MM.1S (cell line): ENCODE measurements at regions not wholly inside any gene's neighbourhood (a gene's known extent, or its start where the extent isn't known, plus 50 kb on each side); places are given as distances from the start of the nearest gene placed in this dataset.

Experiments
- CTCF ChIP-seq: fragments of 300-600 bp; sonication (generic); IDR thresholded peaks from 2 replicates; pipeline ENCODE4 v1.5.1; 2016; ENCODE audit warnings: antibody characterized with exemption, low read length, mixed read lengths
- EZH2 ChIP-seq: fragments of 300-600 bp; sonication (generic); optimal IDR thresholded peaks from 2 replicates; pipeline ENCODE3; 2017; ENCODE audit warnings: low read depth, mild to moderate bottlenecking, antibody characterized with exemption, low read length, mixed read lengths
- EZH2phosphoT487 ChIP-seq: fragments of 300-600 bp; sonication (generic); IDR thresholded peaks from 2 replicates; pipeline ENCODE4 v1.6.1; 2018; ENCODE audit warnings: antibody characterized with exemption, low read length

GRCh38 chr15:98226149-98226548, 265.6 kb downstream of the ARRDC4 start:
- no peak for TF ChIP-seq CTCF
- TF ChIP-seq EZH2, result no peak
- no peak for TF ChIP-seq EZH2phosphoT487
